Hepatocyte (in vitro differentiated cells): ENCODE measurements at regions not wholly inside any gene's neighbourhood (a gene's known extent, or its start where the extent isn't known, plus 50 kb on each side); places are given as distances from the start of the nearest gene placed in this dataset.

Source experiments
- DNase-seq: peaks from one replicate; pipeline ENCODE4 v3.0.0-alpha.2; 2016; ENCODE audit warnings: low spot score
- H2AFZ ChIP-seq: fragments of 200-600 bp; sonication (generic); 2 replicates; pipeline ENCODE4 v1.6.0; 2016; ENCODE audit warnings: antibody characterized with exemption, mild to moderate bottlenecking
- H3K27ac ChIP-seq: fragments of 200-600 bp; sonication (generic); 2 replicates; pipeline ENCODE4 v1.5.1; 2016; ENCODE audit warnings: mild to moderate bottlenecking
- H3K27me3 ChIP-seq: fragments of 200-600 bp; sonication (generic); 2 replicates; pipeline ENCODE4 v1.6.1; 2016
- H3K36me3 ChIP-seq: fragments of 200-600 bp; sonication (generic); replicated peaks from 2 replicates; pipeline ENCODE4 v1.5.1; 2016; ENCODE audit warnings: low read depth; ENCODE audit not compliant: insufficient read depth
- H3K4me1 ChIP-seq: fragments of 200-600 bp; sonication (generic); 2 replicates; pipeline ENCODE4 v1.5.1; 2016; ENCODE audit warnings: mild to moderate bottlenecking, moderate library complexity; ENCODE audit not compliant: insufficient read depth
- H3K4me2 ChIP-seq: fragments of 200-600 bp; sonication (generic); 2 replicates; pipeline ENCODE4 v1.6.0; 2016
- H3K4me3 ChIP-seq: fragments of 200-600 bp; sonication (generic); 2 replicates; pipeline ENCODE4 v1.5.1; 2016; ENCODE audit warnings: mild to moderate bottlenecking
- H3K79me2 ChIP-seq: fragments of 200-600 bp; sonication (generic); 2 replicates; pipeline ENCODE4 v1.6.0; 2017; ENCODE audit warnings: mild to moderate bottlenecking
- H3K9me2 ChIP-seq: fragments of 200-600 bp; sonication (generic); replicated peaks from 2 replicates; pipeline ENCODE4 v1.6.0; 2017; ENCODE audit warnings: mild to moderate bottlenecking; ENCODE audit not compliant: insufficient read depth
- H3K9me3 ChIP-seq: fragments of 200-600 bp; sonication (generic); 2 replicates; pipeline ENCODE4 v1.5.1; 2016; ENCODE audit warnings: low read depth, mild to moderate bottlenecking
- H4K20me1 ChIP-seq: fragments of 200-600 bp; sonication (generic); 2 replicates; pipeline ENCODE4 v1.6.0; 2016; ENCODE audit warnings: mild to moderate bottlenecking; ENCODE audit not compliant: insufficient read depth, poor library complexity, severe bottlenecking
- EZH2 ChIP-seq: fragments of 200-600 bp; sonication (generic); IDR thresholded peaks from 2 replicates; pipeline ENCODE4 v1.6.1; 2016; ENCODE audit warnings: antibody characterized with exemption, mild to moderate bottlenecking, borderline replicate concordance
- EZH2phosphoT487 ChIP-seq: fragments of 200-600 bp; sonication (generic); IDR thresholded peaks from one replicate; pipeline ENCODE4 v1.6.1; 2018; ENCODE audit warnings: antibody characterized with exemption, mild to moderate bottlenecking, low read depth, moderate library complexity; ENCODE audit not compliant: unreplicated experiment, severe bottlenecking
- WGBS: methylation state at CpG from one replicate; pipeline ENCODE4 v1.1.6; 2016; ENCODE audit warnings: low lambda C conversion rate; ENCODE audit errors: missing lambda C conversion rate; 5-methylcytosine and 5-hydroxymethylcytosine counted together
- TF ChIP-seq, protein P1 (sequence below): fragments of 200-600 bp; sonication (generic); IDR thresholded peaks from 2 replicates; pipeline ENCODE4 v1.5.1; 2016; ENCODE audit warnings: antibody characterized with exemption, mild to moderate bottlenecking; ENCODE audit not compliant: poor library complexity

DNA sequence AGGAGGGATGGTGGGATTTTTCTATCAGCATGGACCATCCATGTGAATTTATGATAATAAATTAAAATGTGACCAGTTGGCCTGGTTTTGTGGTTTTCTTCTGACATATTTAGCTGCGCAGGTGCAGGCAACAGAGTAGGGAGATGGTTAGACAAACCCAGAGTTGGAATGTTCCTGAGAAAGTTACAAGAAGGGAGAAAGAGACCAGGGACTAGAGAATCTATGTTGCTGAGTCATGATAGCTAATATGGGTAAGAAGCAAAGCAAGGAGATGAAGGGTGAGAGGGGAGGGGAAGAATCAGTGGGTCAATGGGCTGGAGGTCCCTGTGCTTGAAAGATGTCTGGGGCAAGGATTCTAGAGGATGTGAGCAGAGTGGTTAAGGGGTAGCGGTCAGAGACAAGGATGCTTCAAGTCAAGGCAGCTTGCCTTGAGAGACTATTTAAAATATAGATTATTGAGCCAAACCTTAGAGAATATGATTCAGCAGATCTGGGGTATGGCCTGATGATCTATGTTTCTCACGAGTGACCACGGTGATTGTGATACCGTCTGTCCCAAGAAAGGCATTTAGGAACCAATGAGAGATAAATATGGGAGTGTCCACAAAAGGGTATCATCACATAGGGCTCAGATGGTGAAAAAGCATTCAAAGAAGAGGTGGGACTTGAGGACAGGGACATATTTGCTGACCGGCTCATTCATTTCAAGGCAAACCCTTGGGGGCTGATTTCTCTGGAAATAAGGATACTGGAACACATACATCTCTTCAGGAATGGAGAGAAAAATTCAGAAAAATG lies 219.7 kb upstream of the PLD5 start:
- no peak overlapping the region for H3K4me2 ChIP-seq
- H3K9me3 ChIP-seq: no peaks in the 10 kb centered on the region
- no peak for DNase-seq
- no peaks in the 10 kb centered on the region for H3K4me1 ChIP-seq
- WGBS: 85% methylated on average over 6 of the region's 6 CpGs
- H3K4me3 ChIP-seq: no peak overlapping the region
- no peaks in the 10 kb centered on the region for H4K20me1 ChIP-seq
- no peaks in the 10 kb centered on the region for H3K36me3 ChIP-seq
- no peaks in the 10 kb centered on the region for H3K9me2 ChIP-seq
- H3K27me3 ChIP-seq: no peaks in the 10 kb centered on the region
- H3K27ac ChIP-seq: no peak overlapping the region
- H2AFZ ChIP-seq: no peak overlapping the region
- no peaks in the 10 kb centered on the region for H3K79me2 ChIP-seq
- TF ChIP-seq EZH2 (no peak), EZH2phosphoT487 (no peak)
- TF ChIP-seq, protein P1, sequence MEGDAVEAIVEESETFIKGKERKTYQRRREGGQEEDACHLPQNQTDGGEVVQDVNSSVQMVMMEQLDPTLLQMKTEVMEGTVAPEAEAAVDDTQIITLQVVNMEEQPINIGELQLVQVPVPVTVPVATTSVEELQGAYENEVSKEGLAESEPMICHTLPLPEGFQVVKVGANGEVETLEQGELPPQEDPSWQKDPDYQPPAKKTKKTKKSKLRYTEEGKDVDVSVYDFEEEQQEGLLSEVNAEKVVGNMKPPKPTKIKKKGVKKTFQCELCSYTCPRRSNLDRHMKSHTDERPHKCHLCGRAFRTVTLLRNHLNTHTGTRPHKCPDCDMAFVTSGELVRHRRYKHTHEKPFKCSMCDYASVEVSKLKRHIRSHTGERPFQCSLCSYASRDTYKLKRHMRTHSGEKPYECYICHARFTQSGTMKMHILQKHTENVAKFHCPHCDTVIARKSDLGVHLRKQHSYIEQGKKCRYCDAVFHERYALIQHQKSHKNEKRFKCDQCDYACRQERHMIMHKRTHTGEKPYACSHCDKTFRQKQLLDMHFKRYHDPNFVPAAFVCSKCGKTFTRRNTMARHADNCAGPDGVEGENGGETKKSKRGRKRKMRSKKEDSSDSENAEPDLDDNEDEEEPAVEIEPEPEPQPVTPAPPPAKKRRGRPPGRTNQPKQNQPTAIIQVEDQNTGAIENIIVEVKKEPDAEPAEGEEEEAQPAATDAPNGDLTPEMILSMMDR: no peak

DNA sequence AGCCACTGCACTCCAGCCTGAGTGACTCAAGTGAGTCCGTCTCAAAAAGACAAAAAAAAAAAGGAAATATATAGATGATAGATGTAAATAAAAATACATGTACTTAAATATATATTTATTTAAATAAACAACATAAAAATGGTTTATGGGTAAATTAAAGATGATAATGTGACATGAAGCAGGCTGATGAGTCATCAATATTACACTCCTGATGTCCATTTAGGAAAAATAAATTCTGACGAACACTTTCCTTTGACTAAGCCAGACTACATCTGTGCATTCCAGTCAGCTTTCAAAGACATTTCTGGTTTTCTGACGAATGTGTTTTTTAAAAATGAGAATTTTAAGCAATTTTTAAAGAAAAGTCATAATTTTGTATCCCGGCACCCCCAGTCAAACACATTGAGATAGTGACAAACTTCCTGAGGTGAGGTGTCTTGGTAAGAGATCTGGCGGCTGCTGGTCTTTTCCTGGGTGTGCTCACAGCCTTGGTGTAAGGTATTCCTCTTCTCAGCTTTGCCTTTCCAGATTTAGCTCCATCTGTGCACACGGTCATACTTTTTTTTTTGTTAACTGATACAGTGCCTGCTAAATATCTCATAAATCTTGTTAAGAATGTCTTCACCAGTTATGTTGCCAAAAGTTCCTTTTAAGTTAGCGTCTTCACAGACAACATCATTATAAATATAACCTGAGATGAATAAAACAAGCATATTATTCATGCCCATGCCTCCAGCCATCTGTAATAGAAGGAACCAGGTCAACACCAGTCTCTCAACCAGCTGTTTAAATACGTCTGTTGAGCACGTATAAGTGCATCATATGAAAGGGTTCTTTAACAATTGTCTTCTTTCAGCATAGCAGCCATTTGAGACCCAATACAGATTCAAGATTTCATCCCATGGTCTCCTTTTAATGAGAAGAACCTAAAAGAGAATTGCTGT lies 214.5 kb upstream of the PLD5 start:
- Histone ChIP-seq H3K79me2 (no peaks in the 10 kb centered on the region), H3K4me3 (no peak overlapping the region), H3K9me2 (no peaks in the 10 kb centered on the region), H4K20me1 (no peaks in the 10 kb centered on the region), H3K36me3 (no peaks in the 10 kb centered on the region), H3K27me3 (no peaks in the 10 kb centered on the region), H3K4me2 (no peak overlapping the region), H3K27ac (no peak overlapping the region), H3K9me3 (no peaks in the 10 kb centered on the region), H3K4me1 (no peaks in the 10 kb centered on the region), H2AFZ (no peak overlapping the region)
- DNase-seq: no peak
- 80% methylated on average over 9 of the region's 9 CpGs for WGBS
- TF ChIP-seq EZH2 (no peak), EZH2phosphoT487 (no peak)
- TF ChIP-seq, protein P1: no peak

DNA sequence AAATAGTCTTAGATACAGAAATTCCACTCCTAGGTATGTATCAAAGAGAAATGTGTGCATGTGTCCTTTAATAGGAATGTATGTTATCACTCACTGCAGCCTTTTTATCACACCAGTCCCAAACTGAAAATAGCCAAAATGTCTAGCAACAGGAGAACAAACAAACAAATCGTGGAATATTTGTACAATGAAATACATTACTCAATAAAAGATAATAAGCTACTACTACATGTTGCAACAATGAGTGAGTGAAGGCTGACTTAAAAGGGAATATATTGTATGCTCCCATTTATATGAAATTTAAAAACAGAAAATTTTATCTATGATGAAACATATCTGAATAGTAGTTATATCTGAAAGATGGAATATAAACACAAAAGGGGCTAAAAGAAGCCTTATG lies 212.1 kb upstream of the PLD5 start:
- Histone ChIP-seq H3K9me3 (no peaks in the 10 kb centered on the region), H3K4me2 (no peak overlapping the region), H3K36me3 (no peaks in the 10 kb centered on the region), H2AFZ (no peak overlapping the region), H3K9me2 (no peaks in the 10 kb centered on the region), H3K4me3 (no peak overlapping the region), H4K20me1 (no peaks in the 10 kb centered on the region), H3K4me1 (no peaks in the 10 kb centered on the region), H3K79me2 (no peaks in the 10 kb centered on the region), H3K27me3 (no peaks in the 10 kb centered on the region), H3K27ac (no peak overlapping the region)
- no peak for DNase-seq
- TF ChIP-seq EZH2phosphoT487 (no peak), EZH2 (no peak)
- TF ChIP-seq, protein P1: no peak
- 43% methylated on average over 1 of the region's 1 CpG for WGBS
